NCI-H2227 (cell line): ENCODE measurements at regions not wholly inside any gene's neighbourhood (a gene's known extent, or its start where the extent isn't known, plus 50 kb on each side); places are given as distances from the start of the nearest gene placed in this dataset.

ENCODE experiments used
- DNase-seq: peaks from one replicate; lab custom pipeline; 2025; ENCODE audit not compliant: unreplicated experiment; lab: John Stamatoyannopoulos, UW

DNA sequence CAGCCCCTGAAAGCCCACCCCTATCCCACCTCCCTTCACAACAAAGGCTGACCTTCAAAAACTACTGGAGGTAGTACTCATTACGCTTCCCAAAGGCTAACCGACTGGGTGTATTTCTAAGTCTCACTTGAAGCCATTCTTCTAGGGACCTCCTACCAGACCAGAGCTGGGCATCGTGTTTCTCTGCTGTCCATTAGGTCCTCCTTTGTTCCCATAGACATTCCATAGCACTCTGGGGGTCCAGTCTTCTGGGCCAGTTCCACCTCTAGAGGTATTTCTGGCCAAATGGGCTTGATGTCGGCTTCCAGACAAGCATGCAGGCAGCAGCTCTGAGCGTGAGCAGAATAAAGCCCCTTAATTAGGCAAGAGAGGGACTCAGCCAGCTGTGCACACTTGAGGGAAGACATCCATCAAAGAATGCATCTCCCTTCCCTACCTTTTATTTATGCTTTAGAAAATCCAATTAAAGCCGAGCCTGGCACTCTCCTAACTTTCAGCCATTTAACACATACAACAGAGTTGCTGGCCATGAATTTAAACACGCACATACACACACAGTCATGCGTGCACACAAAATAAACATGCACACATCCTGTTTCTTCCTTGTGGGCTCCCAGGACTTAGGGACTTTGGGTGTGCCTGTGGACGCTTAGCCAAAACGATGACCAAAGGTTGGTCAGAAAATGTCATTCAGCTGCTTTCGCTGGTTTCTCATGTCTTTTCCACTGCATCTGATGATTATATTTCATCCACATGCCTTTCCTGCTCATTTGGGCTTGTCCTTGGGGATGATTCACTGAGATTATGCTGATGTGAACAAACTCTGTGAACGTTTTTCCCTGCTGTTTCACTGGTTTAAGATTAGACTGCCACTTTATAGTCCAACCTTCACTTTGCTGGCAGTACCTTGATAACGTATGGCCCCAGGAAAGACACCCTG, 362.0 kb upstream of the NFE2L3 start:
- DNase-seq, result peak; percentile 61

DNA sequence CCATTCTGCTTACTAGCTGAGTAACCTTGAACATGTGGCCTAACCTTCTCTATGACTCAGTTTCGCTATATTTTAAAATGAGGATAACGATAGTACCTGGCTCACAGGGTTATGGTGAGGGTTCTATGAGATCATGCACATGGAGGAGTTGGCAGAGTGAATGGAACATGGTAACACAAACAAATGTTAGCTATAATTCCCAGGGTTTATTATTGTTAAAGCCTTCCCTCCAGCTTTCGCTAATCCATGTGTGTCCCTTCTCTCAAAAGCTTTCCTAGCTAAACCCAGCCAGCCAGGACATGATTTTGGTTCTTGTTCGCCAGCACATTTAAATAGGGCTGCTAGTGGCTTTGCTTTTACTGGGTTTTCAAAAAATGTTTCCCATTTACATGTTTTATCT, 361.0 kb upstream of the NFE2L3 start:
- no peak for DNase-seq

DNA sequence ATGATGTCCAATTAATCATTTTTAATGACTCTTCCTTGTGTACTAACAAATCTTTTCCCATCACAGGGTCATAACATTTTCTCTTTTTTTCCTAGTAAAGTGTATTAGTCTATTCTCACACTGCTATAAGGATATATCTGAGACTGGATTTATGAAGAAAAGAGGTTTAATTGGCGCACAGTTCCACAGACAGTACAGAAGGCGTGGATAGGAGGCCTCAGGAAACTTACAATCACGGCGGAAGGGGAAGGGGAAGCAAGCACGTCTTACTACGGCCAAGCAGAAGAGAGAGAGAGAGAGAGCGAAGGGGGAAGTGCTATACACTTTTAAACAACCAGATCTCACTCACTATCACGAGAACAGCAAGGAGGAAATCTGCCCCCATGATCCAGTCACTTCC, 359.4 kb upstream of the NFE2L3 start:
- no peak for DNase-seq

DNA sequence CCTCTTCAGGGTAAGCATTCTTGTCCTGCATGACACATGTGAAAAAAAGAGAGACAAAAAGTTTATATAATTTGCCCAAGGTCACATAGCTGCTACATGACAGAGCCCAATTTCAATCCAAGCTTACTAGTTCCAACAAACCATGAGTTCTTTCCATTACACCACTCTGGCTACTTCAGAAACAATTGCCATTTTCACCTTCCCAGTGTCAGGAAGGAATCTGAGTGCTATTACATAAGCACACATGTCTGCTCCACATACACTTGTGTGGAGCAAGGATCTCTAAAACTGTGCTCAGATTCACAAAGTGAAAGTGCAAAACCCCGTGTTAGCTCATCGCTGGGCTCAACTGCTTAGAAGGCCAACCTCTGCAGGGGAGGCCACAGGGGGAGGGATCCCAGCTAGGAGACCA, 356.2 kb upstream of the NFE2L3 start:
- DNase-seq, result no peak

DNA sequence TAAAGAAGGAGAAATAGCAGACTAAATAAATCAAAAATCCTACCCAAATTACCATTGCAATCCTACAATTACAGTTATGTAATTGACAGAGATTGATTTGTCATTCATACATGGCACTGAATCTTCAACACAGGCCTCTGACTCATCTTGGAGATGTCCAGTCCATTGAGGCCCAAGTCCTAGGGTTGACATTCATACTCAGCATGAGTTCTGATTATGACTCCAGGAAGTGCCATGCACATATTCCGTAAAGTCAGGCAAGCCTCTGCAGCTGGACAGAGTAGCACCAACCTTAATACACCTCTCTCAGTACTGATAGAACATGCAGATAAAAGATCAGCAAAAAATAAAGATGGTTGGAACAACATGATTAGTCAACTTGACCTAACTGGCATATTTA, 353.7 kb upstream of the NFE2L3 start:
- no peak for DNase-seq

DNA sequence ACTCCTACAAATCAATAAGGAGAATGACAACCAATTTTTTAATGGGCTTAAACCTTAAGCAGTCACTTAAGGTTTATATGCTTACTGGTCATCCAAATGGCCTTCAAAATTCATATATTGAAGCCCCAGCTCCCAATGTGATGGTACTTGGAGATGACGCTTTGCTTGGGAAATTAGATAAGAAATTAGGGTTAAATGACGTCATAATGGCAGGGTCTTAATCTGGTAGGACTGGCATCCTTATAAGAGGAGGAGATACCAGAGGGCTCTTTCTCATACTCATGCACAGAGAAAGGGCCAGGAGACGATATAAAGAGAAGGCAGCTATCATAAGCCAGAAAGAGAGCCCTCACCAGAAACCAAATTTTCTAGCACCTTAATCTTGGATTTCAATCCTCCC, 350.8 kb upstream of the NFE2L3 start:
- DNase-seq, result no peak

DNA sequence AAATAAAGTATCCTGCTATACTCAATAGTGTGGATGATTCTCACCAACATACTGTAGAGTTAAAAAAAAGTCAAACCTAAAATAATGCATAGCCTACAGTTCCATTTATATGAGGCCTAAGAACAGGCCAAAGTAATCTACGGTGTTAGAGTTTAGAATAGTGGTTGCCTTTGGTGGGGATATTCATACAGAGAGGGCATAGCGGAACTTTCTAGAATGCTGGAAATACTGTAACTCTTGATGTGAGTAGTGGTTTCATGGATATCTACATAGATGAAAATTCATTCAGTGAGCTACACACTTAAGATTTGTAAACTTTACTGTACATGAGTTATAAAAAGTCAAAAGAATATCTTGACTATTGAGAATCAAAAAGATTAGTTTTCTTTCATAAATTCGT, 349.9 kb upstream of the NFE2L3 start:
- DNase-seq, result no peak

DNA sequence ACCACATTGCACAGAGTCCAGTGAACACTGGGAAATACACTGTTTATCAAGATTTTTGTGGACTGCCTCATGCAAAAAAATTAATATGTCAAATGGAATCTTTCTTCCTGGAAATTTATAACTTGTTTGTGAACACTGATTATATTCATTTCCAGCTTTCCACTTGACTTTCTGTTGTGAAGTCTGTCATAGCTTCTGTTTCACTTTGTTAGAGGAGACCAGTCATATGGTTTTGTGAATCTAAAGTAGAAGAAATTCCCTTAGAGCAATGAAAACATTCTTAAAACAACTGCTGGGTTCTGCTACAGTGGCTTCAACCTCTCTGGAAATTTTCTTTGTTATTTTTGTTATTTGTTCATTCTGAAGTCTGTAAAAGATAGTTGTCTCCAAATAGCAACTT, 349.5 kb upstream of the NFE2L3 start:
- no peak for DNase-seq

DNA sequence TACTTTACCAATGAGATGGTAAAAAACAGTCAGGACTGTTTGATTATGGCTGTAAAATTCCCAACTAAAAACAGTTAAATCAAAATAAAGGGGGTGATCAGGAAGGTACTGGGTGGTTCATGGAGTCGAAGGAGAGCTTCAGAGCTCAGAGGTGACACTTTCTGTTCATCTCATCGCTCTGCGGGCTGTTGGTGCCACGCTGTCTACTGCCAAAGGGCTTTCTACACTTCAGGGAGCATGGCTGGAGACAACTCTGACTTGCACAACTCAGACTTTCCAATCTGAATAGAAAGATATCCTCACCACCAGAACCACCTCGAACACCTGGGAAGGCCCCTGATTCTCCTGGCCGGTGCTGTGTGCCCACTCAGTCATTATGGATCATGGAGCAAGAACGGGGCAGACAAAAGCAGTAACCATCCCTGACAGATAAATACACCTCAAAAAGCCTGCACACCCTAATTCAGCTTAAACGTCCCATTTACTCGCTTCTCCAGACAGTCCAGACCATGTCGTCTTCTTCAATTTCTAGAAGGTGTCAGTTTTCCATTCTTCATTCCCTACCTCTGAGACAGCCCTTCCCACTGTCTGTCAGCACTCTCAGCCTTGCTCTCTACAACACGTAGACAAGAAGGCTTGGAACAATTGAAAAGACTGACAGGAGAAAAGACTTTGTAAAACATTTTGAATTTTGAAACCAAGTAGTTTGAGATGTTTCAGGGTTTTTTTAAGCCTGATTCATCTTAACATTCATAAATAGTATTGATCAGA, 348.7 kb upstream of the NFE2L3 start:
- DNase-seq, result no peak

DNA sequence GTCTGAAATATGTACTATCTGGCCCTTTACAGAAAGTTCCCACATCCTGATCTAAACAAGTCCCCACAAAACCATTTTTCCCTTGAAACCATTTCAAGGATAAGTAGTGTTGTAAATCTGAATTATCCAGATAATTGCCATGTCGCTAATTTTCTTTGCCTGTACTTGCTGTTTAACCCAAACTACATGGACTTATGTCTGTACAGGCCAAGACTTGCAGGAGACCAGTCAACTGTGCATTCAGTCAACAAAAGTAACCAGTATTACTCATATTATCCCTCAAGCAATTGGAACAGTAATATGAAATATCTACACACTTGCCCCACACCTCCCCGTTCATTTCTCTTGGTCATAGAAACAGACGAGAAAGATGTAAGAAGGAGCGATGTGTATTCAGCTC, 347.8 kb upstream of the NFE2L3 start:
- no peak for DNase-seq

DNA sequence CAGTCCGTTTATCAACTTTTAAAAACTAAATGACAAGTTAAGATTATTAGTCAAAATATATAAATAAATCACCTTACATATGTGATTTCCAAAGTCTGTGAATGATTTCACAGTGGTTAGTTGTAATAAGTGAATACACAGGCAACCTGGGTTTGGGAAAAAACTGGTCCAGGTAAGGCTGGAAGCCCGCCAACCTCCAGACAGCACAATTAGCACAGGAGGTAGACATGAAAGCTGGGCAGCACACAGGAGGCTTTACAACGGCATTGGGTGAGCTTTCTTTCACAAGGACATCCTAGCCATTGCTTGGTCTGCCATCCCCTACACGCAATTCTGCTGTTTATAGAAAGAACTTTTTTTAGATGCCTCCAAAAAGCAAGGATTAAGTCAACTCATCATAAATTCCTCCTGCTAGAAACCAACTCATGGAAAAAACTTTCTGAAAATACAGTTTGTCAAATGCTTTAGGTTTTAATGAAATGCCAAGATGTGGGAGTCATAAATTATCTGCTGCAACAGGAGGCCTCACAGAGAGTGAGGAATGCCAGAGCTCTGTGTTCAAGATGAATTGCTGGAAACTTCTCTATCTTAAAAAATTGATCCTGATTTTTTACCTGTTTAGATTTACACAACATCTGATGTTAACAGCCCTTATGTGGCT, 346.8 kb upstream of the NFE2L3 start:
- no peak for DNase-seq

DNA sequence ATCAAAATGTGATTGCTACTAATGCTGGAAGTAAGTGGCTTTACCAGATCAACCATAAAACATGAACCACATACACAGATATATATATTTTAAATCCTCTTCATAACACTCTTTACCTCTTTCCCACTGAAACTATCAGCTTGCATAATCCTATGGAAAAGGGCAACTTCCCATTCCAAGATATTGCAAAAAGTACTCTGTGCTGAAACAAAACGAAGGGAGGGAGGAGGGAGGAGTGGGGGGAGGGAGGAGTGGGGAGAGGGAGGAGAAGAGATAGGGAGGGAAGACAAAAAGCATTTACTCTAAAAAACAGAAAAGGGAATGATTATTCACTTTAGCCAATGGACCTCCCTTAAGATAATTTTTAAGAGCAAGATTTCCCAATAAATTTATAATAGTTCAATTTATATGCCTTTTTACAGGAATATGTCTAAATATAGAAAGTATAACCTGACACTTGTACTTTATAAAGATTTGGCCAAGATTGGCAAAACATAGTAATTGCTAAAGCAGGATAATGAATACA, 344.8 kb upstream of the NFE2L3 start:
- DNase-seq, result no peak

DNA sequence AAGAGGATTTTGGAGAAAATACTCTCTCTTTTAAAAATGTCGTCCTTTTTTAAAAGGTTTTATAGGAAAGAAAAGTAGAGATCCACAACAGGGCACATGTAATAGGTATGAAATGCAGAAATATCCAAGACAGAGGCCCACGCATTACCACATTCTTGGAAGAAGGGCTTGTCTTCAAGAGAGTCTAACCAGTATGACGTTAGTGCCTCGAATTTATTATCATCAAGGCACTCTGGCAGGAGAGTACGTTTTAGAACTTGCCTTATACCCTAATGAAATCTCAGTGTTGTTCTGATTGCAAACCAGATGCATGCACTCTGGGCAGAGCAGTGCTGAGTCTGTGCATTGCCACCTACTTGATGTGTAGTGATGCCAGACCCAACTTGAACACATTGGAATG, 342.6 kb upstream of the NFE2L3 start:
- no peak for DNase-seq

DNA sequence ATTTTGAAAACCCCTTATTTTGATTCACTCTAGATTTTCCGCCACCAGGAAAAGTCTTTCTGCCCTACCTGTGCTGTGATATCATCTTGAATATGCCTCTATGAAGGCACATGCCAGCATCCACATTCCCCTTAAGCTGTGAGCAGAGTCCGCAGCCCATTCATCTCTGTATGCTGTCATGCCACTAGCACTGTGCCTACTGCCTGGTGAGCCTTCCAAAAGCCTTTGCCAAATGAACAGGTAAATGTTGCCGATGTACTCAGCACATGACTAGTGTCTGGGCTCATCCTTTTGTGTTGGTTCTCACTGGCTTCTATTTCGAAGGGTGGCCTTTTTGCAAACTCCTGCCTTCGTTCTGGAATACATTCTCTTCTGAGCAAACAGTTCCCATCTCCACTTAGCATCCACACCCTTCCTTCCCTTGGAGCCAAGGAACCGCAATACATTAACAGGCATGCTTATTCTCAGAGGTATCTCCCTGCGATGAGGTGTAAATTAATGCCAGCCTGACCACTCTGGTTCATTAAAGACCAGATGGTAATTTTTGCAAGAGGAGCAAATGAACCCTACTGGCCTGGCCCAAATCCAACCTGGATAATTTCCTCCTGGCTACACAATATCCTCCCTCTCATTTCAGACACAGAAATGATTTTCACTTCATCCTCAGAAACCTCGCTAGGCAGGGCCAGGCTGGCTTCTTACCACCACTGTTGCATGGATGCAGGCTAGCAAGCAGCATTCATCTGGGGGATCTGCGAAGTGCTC, 339.7 kb upstream of the NFE2L3 start:
- DNase-seq, result no peak

DNA sequence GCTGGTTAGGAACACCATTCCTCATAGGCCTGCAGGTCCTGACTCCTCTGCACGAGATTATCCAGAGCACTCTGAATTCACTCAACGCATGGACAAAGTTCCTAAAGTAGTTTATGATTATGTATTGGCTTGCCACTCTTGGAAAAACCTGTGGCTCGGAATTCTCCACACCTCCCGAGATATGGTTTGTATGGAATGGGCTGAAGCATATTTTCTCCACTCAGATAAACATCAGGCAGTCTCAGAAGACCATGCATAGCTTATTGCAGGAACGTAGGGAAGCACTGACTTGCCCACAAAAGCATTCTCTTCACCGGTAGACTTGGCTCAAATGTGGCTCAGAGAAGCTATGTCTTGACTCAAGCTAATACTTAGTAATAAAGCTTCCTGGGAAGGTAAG, 338.6 kb upstream of the NFE2L3 start:
- DNase-seq, result no peak

DNA sequence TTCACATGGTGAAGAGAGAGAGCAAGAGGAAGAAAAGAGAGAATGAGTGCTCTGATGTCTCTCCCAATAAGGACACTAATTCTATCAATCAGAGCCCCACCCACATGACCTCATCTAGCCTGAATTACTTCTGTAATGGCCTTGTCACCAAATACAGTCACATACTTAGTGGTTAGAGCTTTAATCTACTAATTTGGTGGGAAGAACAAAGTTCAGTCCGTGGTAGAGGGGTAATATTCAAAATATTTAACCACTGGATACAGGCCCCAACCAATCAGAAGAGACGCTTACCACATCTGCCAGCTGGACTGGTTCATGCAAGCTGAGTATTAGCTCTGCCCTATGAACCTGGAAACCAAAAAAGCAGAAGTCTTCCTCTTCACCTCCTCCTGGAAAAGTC, 336.3 kb upstream of the NFE2L3 start:
- no peak for DNase-seq

DNA sequence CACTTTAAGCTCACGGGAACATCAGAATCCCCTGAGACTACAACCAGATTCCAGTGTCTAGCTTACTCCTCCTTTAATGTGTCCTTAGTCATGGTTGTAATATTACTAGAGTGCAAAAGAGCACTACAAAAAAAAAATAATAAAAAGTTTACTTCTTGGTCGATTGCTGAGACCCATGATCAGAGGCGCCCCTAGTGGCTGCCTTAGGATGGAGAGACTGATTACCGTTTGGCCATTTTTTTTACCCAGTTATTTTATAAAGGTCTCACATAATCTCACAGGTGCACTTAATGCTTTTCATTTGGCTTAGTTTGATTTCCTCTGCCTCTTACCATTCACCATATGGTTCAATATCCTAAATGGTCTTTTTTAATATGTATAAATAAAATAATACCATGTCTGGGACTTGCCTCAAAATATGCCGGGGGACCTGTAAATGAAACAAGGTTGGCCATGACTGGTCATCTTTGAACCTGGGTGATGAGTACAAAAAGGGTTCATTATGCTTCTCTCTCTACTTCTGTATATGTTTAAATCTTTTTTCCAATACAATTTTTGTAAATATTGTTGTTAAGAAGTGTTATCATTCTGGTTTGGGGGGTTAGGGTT, 331.5 kb upstream of the NFE2L3 start:
- no peak for DNase-seq

DNA sequence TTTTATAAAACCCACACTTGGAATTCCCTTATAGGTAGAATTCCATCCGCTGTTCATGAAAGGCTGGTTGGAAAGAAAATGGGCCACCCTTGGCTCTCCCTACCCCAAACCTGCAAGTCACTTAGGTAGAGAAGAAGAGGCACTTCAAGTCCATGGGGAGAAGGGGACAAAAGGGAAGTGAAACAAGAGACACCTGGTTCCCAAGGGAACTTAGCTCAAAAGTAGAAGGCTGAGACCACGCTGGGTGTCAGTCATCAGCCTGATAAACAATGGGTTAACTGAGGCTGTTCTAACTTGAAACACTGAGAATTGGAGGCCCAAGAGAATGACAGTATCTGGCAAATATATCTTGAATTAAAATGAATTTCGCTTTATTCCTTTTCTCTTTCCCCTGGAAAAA, 330.8 kb upstream of the NFE2L3 start:
- no peak for DNase-seq

DNA sequence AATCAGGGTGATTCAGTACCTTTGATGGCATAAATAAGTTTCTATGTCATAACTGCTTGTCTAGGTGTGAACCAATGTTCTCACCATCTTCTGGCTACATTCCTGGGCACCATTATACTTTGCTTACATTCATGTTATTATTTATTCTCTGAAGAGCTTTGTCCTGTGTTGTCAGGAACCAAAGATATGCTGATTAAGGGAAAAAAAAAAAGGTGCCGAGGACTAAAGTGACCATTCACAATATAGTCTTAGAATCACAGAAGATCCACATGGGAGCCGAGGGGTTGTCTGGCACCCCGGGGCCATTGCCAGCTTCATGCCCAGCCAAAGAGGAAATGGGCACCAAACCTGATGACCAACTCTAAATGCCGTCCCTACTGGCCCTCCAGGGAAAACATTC, 329.2 kb upstream of the NFE2L3 start:
- DNase-seq, result no peak

DNA sequence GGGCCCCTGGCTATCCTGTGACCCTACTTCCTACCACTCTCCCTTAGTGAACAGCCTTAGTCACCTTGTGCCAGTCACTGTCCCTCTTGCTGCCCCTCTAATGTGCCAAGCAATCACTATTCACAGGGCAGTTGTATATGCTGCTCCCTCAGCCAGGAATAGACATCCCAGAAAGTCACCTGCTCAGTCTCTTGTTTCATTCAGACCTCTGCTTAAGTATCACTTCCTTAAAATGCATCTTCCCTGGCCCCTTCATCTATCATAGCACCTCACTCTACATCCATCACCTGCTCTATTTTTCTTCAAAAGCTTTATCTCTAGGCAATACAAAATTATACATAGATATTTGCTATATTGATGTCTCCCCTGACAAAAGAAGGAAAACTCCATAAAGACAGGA, 328.4 kb upstream of the NFE2L3 start:
- DNase-seq, result no peak
